ENCODE measurements at regions not wholly inside any gene's neighbourhood (a gene's known extent, or its start where the extent isn't known, plus 50 kb on each side); places are given as distances from the start of the nearest gene placed in this dataset.
A peak's percentile ranks its signal among the peaks of the same experiment; 100 is the strongest.

GRCh38 chr17:77888242-77889134 is 70.0 kb upstream of the TNRC6C start:
- ATAC-seq (no peak), DNase-seq (no peak)
- intact Hi-C loops (cut with DNase I) = loop anchor here in 5 of 10 donors (2.0 to 10.0 kb wide), 4 partner anchors 69 to 126 kb away; partner anchors contain the start of gene TNRC6C (in 2 of the 5)
- TF ChIP-seq POLR2A (IDR thresholded peaks at IDR 0.05) = no peak
- TF ChIP-seq CTCF (IDR thresholded peaks at IDR 0.05) = no peak
- Histone ChIP-seq H3K9me3 (no peaks in the 10 kb centered on the region), H3K4me3 (peak overlapping the region in 11 of 12 donors; percentile 44 to 65 (median 56)), H3K4me1 (peaks cover 0 to 27% (median 14%) of the 10 kb centered on the region in 12 donors), H3K27me3 (no peaks in the 10 kb centered on the region), H3K27ac (peak overlapping the region; percentile 18 to 79 (median 65)), H3K36me3 (no peaks in the 10 kb centered on the region)
- WGBS, 4 donors = 52 to 57% (median 56%) methylated on average over 13 of the region's 13 CpGs

DNA sequence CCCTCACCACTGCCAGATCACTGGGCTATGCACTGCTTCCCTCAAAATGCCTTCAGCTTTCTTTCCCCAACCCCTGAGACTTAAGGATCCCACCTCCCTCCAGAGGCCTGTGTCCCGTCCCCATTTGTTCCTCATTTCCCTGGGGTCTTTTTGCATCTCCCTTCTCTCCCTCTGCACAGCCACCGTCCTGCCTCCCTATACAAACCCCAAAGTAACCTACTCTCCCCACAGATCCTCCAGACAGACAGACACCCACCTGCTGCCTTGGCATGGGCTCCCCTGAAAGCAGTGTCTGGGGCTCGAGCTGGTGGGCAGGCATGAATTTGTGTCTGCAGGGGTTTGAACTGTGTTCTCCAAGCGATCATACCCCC is 69.4 kb upstream of the TNRC6C start:
- Histone ChIP-seq H3K4me1 (peaks cover 0 to 27% (median 14%) of the 10 kb centered on the region in 12 donors), H3K27ac (no peak overlapping the region), H3K27me3 (no peaks in the 10 kb centered on the region), H3K4me3 (no peak overlapping the region), H3K9me3 (no peaks in the 10 kb centered on the region), H3K36me3 (no peaks in the 10 kb centered on the region)
- DNase-seq (no peak), ATAC-seq (no peak)
- TF ChIP-seq CTCF (IDR thresholded peaks at IDR 0.05) (no peak), POLR2A (IDR thresholded peaks at IDR 0.05) (no peak)
- intact Hi-C loops (cut with DNase I) = loop anchor here in 5 of 10 donors (2.0 to 10.0 kb wide), 4 partner anchors 68 to 126 kb away; partner anchors contain the start of gene TNRC6C (in 2 of the 5)
- WGBS, 4 donors = 81 to 100% (median 93%) methylated on average over 4 of the region's 4 CpGs

DNA sequence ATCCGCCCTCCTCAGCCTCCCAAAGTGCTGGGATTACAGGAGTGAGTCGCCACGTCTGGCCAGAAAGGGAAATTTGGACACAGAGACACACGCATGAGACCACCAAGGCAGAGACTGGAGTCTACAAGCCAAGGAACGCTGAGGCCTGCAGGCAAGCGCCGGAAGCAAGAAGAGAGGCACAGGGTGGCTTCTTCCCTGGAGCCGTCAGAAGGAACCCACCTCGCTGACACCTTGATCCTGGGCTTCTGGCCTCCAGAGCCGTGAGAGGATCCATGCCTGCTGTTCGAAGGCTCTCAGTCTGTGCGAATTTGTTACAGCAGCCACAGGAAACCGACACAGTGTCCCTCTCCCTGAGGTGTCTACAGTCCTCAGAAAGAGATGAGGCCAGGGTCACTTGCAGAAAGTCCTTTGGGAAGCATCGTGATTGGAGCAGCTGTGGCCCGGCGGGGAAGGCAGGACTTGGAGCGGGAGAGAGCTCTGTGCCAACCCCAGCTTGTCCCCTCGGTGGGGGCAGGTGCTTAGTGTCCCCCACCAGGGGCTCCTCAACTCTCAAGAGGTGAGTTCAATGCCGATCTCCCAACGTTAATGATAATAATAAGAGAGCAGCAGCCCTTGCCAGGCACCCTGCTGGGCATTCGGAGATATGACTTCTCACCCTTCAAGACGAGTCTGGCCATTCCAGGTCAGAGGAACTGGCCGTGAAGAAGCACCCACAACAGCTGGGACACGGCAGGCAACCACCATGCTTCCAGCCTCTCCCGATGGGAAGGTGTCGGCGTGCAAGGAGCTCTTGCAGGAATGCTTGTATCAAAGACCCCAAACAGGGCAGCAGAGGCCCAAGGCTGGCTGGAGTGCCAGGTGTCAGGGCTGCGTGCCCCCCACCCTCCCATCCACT is 68.4 kb upstream of the TNRC6C start:
- H3K9me3 ChIP-seq = no peaks in the 10 kb centered on the region
- H3K4me1 ChIP-seq = peaks cover 0 to 27% (median 14%) of the 10 kb centered on the region in 12 donors
- TF ChIP-seq POLR2A (IDR thresholded peaks at IDR 0.05) (no peak), CTCF (IDR thresholded peaks at IDR 0.05) (no peak)
- DNase-seq (no peak), ATAC-seq (no peak)
- H3K4me3 ChIP-seq = no peak overlapping the region
- no peak overlapping the region for H3K27ac ChIP-seq
- H3K36me3 ChIP-seq = no peaks in the 10 kb centered on the region
- 84 to 90% (median 89%) methylated on average over 23 to 28 of the region's 28 CpGs for WGBS, 4 donors
- no peaks in the 10 kb centered on the region for H3K27me3 ChIP-seq
- intact Hi-C loops (cut with DNase I) = loop anchor here in 5 of 10 donors (2.0 to 10.0 kb wide), 5 partner anchors 67 to 125 kb away; partner anchors contain the start of gene TNRC6C (in 3 of the 5)
